ENCODE measurements at regions not wholly inside any gene's neighbourhood (a gene's known extent, or its start where the extent isn't known, plus 50 kb on each side); places are given as distances from the start of the nearest gene placed in this dataset.
A peak's percentile ranks its signal among the peaks of the same experiment; 100 is the strongest.
"Not testable (repeated sequence)": the region's sequence is repeated elsewhere in the genome, so short reads cannot be mapped to it uniquely, and the experiment has no call there.

DNA sequence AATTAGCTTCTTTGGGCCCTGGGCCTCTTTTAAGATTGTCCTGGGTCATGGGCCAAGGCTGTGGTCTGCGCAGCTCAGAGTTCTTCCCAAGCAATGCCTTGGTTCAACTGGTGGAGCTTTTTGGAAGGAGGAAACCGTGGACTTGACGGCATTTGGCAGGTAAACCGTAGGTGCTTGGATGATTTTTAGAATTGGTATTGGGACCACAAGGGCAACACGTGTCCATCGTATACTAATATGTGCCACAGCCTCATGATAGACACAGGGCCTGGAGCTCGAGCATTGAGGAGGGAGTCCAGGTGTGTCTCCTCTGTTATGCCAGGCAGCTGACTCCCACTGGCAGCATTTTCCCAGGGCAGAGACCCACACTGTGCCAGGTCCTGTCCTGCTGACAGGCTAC lies 120.9 kb upstream of the PITX1 start:
- DNase-seq, result no peak

DNA sequence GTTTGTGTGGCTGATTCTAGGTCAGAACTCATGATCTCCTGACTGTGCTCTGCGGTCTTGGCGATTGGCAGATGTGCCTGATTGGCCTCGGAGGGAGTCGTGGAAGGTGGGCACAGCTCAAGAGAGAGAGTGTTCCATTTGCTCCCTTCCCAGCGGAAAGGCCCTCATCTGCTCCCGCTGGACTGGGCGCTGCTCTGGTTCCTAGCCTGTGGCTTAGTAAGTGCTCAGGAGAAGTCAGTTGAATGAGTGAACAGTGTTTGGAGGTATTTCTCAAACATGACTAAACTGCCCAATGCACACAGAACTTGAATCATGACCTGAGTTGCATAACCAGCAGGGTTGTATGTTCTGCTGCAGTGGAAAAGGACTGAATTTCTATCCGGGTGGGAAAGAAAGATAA lies 120.2 kb upstream of the PITX1 start:
- no peak for DNase-seq

DNA sequence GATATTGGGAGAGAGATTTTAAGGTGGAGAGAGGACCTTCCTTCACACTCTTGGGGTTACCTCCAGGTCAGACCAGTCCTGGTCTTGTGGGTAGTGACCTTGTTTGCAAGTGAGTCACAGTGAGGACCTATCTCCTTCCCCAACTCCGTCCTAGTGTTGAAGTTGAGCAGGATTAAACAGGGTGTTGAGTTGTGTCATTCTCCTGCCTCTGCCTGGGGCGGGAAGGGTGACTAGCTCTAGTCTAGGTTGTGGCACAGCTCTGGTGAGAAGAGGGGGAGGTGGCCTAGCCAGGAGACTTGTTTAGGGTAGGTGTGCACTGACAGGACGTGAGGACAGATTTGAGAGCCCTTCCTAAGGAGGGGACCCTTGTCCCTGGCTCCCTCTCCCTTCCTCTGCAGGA lies 119.6 kb upstream of the PITX1 start:
- no peak for DNase-seq

DNA sequence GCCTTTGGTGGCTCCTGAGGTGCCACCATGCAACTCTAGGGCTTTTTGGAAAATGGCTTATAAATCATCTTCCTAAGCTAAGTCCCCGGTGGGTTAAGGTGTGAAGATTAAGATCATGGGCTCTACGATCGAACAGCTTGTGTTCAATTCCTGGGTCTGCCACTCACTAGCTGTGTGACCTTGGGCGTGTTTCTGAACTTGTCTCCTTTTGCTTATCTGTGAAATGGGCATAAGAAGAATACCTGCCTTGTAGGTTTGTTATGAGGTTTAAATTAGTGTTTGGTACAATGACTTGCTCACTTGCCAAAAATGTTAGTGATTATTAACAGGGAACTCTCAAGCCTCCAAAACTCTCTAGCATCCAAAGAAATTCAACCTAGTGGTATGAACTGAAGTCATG lies 119.2 kb upstream of the PITX1 start:
- DNase-seq, result no peak

DNA sequence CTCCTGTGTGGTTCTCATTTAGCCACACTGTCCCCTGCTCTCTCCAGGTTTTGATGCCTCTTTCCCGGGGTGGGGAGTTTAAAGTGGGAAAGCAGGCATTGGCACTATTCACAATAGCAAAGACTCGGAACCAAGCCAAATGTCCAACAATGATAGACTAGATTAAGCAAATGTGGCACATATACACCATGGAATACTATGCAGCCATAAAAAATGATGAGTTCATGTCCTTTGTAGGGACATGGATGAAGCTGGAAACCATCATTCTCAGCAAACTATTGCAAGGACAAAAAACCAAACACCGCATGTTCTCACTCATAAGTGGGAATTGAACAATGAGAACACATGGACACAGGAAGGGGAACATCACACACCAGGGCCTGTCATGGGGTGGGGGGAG lies 117.6 kb upstream of the PITX1 start:
- DNase-seq, result not testable (repeated sequence)

- no peak for DNase-seq
These were observed 117.2 kb upstream of the PITX1 start for GRCh38 chr5:135151256-135151655.

- DNase-seq, result no peak
These were observed 116.7 kb upstream of the PITX1 start for GRCh38 chr5:135150767-135151166.

DNA sequence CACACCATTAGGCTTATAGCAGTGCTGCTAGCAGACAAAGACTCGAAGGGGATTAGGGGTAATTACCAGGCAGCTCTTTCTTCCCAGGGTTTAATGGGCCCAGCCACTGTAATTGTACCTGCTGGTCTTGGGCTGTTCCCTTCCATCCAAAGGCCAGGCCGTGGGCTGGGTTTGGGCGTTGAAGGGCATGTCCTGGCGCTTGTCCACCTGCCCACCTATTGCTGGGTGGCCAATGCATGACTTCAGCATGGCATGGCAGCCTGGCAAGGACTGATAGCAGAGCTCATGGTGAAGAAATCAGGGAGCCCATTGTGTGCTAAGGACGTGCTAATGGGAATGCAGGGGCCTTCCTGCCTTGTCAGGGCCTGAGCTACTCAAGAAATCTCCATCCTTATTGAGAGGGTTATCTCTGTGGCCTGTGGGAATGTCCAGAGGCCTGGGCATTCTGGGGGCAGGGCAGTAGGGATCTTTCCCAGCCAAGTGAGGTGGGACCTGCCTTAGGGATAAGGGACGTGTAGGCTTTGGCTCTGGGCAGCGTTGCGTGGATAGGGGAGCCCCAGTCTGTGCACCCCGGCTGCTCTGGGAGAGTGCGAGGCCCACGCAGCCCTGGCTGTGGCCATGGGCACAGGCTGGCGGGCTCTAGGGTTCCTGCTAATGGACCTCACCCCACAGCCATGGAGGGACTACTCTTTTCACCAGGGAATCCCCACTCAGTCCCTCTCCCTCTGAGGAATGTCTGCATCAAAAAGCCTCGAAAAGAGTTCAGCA lies 116.1 kb upstream of the PITX1 start:
- DNase-seq, result no peak

DNA sequence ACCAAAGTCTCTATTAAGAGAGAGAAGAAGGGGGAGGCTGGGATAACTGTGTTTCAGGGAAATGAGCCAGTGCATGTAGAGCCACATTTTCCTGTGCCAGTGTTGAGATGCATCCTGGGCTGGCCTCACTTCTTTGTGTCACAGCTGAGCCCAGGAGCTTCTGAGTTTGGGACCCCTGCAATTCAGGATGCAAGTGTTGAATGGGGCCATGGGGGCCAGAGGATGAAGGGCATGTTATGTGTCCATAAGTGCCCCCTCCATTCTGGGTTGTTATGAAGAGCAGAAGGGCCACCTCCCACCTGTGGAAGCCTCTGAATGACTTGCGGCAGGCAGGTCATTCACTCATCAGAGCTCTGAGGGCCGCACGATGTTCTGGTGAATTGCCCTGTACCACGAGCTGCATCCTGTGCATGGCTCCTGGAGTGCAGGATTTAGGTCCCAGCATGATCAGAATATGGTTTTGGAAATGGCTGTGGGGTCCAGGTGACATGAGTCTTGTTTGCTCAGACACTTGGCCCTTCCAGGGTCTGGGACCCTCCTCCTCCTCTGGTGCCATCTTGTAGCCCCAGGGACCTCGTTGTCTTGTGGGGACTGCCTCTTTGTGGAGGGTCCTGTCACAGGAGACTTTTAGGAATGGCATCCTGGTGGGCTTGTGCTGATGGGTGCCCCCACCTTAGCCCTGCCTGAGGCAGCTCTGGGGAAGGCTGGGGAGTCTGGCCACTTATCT lies 115.4 kb upstream of the PITX1 start:
- DNase-seq, result no peak

- no peak for DNase-seq
These were observed 113.5 kb upstream of the PITX1 start for GRCh38 chr5:135147294-135148090.

DNA sequence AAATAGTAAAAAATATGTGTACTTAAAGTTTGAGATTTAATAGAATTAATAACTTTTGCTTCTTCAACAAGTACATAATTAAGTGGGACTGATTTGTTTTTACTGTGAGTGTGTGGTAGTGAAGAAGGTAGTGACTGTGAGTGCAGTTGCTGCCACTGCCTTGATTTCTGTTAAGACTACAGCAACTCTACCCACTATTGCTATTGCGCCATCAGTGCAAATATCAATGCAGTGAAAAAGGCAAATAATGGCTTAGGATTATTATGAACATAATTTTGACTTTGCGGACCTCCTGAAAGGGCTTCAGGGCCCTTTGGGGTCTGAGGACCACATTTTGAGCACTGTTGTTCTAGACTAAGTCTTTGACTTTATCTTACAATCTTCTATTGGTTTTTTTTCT lies 112.0 kb upstream of the PITX1 start:
- DNase-seq, result no peak

GRCh38 chr5:135143682-135144081 lies 109.7 kb upstream of the PITX1 start:
- DNase-seq, result not testable (repeated sequence)

GRCh38 chr5:135141303-135142268 lies 107.6 kb upstream of the PITX1 start:
- peak; percentile 6 for DNase-seq

DNA sequence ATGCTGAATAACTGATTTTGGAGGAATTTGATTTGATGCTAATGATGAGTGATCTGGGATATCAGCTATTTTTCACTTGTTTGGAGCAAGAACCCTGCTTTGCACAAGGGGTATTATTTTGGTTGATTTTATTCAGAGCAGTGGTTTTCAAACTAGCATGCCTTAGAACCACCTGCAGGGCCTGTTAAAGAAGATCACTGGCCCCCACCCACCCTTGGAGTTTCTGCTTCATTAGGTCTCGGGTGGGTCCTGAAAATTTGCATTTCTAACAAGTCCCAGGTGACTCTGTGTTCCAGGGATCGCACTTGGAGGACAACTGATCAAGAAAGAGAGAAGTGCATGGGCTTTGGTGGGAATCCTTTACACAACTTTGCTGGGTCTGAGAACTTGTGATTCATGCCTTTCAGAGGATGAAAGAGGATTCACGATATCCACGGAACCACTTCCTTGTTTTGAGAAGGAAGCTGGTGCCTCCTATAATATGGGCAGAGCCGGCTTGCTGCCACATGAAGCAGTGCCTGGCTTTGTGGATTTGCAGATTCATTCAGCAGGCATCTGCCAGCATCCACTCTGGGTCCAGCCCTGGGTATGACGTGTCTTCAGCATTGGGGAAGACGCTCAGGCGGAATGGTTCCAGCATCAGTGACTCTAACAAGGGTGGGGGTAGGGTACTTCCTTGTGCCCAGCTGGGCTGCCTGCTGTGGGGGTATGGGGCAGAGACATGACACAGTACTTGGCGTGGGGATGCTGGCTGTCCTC lies 106.6 kb upstream of the PITX1 start:
- DNase-seq, result peak; percentile 79

DNA sequence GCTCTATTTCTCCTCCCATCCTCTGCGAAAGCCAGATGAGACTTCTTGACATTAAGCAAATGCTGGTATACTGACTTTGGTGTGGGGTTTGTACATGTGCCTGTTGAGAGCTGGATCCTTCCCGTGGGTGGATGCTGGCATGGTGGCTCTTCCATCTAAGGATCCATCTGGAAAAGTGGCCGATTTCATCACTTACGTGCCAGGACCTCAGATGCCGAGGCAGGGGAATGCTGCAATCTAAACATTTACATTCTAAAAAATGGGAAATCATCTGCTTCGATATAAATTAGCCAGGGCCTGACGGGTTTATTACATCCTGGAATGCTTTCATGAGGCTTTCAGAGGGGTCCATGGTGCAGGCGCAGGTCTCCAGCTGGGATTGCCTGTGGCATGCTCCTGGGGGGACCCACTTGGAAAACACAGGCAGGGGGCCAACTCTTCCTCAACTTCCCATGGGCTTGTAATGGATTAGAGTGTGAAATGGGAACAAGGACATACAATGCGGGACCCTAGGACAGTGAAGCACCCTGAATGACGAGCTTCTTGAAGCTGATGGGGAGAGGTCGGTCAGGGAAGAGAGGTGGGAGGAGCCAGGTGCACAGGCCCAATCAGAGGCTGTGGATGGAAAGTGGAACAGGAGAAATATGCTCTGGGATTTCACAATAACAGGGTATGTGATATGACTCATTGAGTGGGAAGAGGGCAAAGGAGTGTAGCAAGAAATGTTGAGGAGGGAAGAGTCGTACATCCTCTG lies 105.5 kb upstream of the PITX1 start:
- peak; percentile 91 for DNase-seq

GRCh38 chr5:135138116-135138850 lies 104.3 kb upstream of the PITX1 start:
- DNase-seq, result peak; percentile 45

DNA sequence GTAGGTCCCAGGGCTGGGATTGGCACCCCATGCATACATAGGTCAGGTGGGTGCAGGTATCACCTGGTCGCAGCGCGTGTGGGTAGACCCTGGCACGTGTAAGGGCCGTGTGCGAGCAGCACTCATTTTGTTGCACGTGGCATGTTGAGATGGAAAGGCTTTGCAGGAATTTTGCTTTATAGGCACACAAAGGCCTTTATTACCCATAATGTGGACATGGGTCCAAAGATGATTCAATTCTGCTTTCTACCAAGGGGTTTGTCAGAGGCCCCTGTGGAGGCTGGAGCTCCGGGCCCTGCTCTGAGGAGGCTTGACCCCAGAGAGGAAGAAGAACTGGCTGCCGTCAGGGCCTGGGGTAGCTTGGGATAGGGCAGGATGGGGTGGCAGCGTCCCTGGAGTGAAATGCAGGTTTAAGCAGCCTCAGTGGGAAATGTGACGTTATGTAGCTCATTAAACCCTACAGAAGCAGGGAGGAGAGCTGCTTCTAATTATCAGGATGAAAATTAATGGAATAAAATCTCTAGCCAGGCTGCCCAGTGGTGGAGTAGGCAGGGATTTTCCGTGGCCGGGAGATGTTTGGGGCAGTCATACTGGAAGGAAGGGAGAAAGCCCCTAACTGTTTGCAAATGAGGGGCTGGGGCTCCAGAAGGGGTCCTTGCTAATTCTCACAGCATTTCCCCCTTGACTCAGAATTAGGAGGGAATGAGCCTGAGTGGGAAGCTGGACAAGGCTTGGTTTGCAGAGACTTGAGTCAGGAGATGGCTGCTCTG lies 103.3 kb upstream of the PITX1 start:
- no peak for DNase-seq

GRCh38 chr5:135136546-135136945 lies 102.5 kb upstream of the PITX1 start:
- no peak for DNase-seq

DNA sequence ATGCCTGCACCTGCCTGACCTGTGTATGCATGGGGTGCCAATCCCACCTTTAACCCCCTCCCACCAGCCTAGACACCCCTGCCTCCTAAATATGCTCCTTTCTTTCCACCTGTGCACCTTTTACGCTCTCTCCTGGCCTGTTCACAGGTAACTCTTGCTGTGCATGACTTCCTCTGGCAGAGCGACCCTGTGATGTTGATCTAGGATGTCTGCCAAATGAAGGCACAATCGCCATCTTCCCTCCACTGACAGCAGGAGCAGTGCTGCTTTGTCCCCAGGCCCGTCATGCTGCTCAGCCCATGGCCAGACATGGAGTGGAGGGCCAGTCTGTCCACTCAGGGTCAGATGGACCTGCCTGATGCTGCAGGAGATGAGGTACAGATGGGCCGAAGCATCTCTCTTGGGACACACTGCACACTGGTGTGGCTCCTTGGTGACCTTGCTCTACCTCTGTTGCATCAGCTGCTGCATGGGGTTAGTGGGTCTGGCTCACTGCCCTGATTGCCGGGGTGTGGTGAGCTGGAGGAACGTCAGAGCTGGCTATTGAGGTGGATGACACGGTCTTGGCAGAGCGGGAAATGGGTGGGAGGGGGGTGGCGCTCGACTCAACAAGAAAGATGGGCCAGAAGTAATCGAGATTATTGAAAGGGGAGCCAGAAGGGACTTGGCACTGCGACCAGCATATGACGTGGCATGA lies 101.7 kb upstream of the PITX1 start:
- DNase-seq, result peak; percentile 23

All from EL (cell line).